DND-41 (cell line): ENCODE measurements at regions not wholly inside any gene's neighbourhood (a gene's known extent, or its start where the extent isn't known, plus 50 kb on each side); places are given as distances from the start of the nearest gene placed in this dataset.

Experiments
- ATAC-seq: fragments of 200-7000 bp; cut with Tn5 transposase; 3 replicates; pipeline ENCODE4 v1.9.1; 2021; ENCODE audit warnings: low read depth; ENCODE audit not compliant: insufficient read depth
- DNase-seq: peaks from one replicate; pipeline ENCODE4 v3.0.0-alpha.2; 2020
- H2AFZ ChIP-seq: 2 replicates; pipeline ENCODE4 v1.6.0; 2012; ENCODE audit warnings: low read depth, low read length
- H3K27ac ChIP-seq: 2 replicates; pipeline ENCODE4 v1.5.1; 2012; ENCODE audit warnings: low read length, inconsistent platforms
- H3K27me3 ChIP-seq: fragments of 200-600 bp; sonication (generic); 2 replicates; pipeline ENCODE4 v1.6.0; 2012; ENCODE audit warnings: low read length, mild to moderate bottlenecking, inconsistent platforms; ENCODE audit not compliant: insufficient read depth, poor library complexity
- H3K36me3 ChIP-seq: 2 replicates; pipeline ENCODE4 v1.5.1; 2012; ENCODE audit warnings: low read length, inconsistent platforms; ENCODE audit not compliant: insufficient read depth
- H3K4me1 ChIP-seq: 2 replicates; pipeline ENCODE4 v1.5.1; 2012; ENCODE audit warnings: mild to moderate bottlenecking, low read length; ENCODE audit not compliant: insufficient read depth
- H3K4me2 ChIP-seq: 2 replicates; pipeline ENCODE4 v1.6.0; 2012; ENCODE audit warnings: mild to moderate bottlenecking, moderate library complexity, low read length, inconsistent platforms; ENCODE audit not compliant: insufficient read depth
- H3K4me3 ChIP-seq, 2 experiments: fragments of 200-600 bp in 1 of 2; shearing (Covaris generic) in 1 of 2; 2 replicates each; pipeline ENCODE4 v1.5.1; 2012 to 2016; ENCODE audit warnings: inconsistent platforms in 2 of 2, low read length in 2 of 2, mild to moderate bottlenecking in 2 of 2, low read depth in 1 of 2, moderate library complexity in 1 of 2
- H3K79me2 ChIP-seq: 2 replicates; pipeline ENCODE4 v1.6.0; 2012; ENCODE audit warnings: low read length, inconsistent platforms; ENCODE audit not compliant: insufficient read depth
- H3K9ac ChIP-seq: 2 replicates; pipeline ENCODE4 v1.6.0; 2012; ENCODE audit warnings: low read depth, mild to moderate bottlenecking, inconsistent platforms, low read length, moderate library complexity
- H3K9me3 ChIP-seq: 2 replicates; pipeline ENCODE4 v1.5.1; 2012; ENCODE audit warnings: low read length, moderate library complexity, mild to moderate bottlenecking, inconsistent platforms; ENCODE audit not compliant: insufficient read depth, severe bottlenecking
- H4K20me1 ChIP-seq: 2 replicates; pipeline ENCODE4 v1.6.0; 2012; ENCODE audit warnings: low read length; ENCODE audit not compliant: insufficient read depth
- EZH2 ChIP-seq: IDR thresholded peaks from 3 replicates; pipeline ENCODE4 v1.6.1; 2012; ENCODE audit warnings: borderline replicate concordance, low read depth, mild to moderate bottlenecking, moderate library complexity, low read length, inconsistent platforms; ENCODE audit not compliant: severe bottlenecking
- TF ChIP-seq, protein P1 (sequence below): IDR thresholded peaks from 2 replicates; pipeline ENCODE4 v1.5.1; 2012; ENCODE audit warnings: borderline replicate concordance, low read length, moderate library complexity, mild to moderate bottlenecking; ENCODE audit not compliant: poor library complexity, severe bottlenecking; ENCODE audit errors: extremely low read depth

DNA sequence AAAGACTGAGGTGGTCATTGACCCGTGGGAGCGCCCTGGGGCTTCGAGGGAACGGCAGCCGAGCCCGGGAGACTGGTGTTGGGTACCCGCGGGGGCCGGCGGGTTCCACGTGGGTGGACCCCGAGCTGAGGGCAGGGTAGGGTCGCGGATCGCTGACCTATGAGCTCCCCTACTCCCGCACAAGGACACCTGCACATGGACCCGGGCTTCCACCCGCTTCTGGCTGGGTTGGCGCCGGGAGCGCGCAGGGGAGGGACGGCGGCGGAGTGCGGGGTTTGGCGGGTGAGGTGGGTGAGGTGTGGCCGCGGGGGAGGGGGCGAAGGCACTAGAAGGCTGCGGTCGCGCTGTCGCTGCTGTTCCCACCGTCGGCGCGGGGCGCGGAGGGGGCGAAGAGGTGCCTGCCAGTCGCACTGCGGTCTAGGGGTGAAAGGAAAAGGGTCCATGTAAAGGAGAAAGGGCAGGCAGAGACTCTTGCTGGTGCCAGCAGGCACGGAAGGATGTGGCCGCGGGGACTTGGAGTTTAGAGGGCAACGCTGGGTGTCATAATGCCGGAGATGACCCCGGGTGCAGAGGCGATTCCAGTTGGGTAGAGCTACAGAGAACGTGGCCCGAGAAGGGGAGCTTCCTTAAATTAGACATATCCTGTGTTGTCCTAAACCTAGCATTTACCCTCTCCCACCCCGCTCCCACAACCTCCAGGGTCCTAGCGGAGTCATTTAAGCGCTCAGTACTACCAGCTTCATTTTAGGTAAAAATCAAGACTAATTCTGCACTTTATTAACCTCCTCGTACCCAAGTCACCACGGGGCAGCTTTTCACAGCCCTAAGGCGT lies 245.9 kb upstream of the TOPAZ1 start:
- H3K4me2 ChIP-seq = no peak overlapping the region
- TF ChIP-seq, protein P1, sequence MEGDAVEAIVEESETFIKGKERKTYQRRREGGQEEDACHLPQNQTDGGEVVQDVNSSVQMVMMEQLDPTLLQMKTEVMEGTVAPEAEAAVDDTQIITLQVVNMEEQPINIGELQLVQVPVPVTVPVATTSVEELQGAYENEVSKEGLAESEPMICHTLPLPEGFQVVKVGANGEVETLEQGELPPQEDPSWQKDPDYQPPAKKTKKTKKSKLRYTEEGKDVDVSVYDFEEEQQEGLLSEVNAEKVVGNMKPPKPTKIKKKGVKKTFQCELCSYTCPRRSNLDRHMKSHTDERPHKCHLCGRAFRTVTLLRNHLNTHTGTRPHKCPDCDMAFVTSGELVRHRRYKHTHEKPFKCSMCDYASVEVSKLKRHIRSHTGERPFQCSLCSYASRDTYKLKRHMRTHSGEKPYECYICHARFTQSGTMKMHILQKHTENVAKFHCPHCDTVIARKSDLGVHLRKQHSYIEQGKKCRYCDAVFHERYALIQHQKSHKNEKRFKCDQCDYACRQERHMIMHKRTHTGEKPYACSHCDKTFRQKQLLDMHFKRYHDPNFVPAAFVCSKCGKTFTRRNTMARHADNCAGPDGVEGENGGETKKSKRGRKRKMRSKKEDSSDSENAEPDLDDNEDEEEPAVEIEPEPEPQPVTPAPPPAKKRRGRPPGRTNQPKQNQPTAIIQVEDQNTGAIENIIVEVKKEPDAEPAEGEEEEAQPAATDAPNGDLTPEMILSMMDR = no peak
- TF ChIP-seq EZH2 = no peak
- no peaks in the 10 kb centered on the region for H3K27me3 ChIP-seq
- H3K27ac ChIP-seq = no peak overlapping the region
- H3K36me3 ChIP-seq = no peaks in the 10 kb centered on the region
- H3K4me1 ChIP-seq = no peaks in the 10 kb centered on the region
- H3K9ac ChIP-seq = no peak overlapping the region
- H3K79me2 ChIP-seq = no peaks in the 10 kb centered on the region
- H3K9me3 ChIP-seq = no peaks in the 10 kb centered on the region
- DNase-seq (no peak), ATAC-seq (no peak)
- no peak overlapping the region for H2AFZ ChIP-seq
- no peaks in the 10 kb centered on the region for H4K20me1 ChIP-seq
- no peak overlapping the region for H3K4me3 ChIP-seq

DNA sequence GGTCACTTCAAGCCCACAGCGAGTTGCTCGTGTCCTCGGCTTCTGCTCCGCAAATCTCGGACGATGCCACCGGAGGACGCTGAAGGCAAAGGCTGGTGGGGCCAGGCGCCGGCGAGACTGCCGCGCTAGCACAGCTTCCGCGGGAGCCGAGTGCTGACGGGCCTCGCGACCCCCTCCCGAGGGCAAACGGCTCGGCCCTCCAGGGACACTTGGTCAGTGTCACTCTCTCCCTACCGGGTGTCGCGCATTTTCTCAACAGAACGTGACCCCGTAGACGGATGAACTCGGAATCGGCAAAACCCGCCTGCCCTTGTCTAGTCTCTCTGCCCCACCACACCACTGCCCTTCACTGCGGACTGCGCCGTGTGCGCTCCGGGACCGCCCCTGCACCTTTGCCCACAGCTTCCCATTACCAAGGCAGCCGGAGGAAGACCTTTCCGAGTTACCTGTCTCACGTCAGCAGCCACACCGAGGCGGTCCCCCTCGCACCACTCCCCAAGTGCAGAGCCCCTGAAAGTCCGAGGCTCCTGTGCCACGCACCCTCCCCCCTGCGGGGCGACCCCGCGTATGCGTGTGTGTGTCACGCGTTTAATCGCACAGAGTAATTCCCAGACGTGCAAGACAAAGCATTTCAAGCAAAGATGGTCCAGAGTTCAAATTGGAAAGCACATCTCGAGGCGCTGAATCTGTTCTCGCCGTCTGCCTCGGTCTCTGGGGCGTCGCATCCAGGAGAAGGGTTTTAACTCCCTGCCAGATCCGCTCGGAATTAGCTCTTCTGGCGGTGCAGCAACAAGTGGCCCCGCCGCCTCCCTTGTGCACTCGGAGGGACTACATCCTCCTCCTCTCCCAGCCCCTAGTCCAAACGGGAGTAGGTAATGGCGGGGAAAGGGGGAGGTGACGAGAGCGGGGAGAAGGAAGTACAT lies 245.0 kb upstream of the TOPAZ1 start:
- no peak for ATAC-seq

GRCh38 chr3:43997316-43997715 lies 244.4 kb upstream of the TOPAZ1 start:
- Histone ChIP-seq H3K9me3 (no peaks in the 10 kb centered on the region), H3K4me2 (no peak overlapping the region), H3K79me2 (no peaks in the 10 kb centered on the region), H3K27ac (no peak overlapping the region), H2AFZ (no peak overlapping the region), H3K4me1 (no peaks in the 10 kb centered on the region), H3K36me3 (no peaks in the 10 kb centered on the region), H3K4me3 (no peak overlapping the region), H3K9ac (no peak overlapping the region), H4K20me1 (no peaks in the 10 kb centered on the region), H3K27me3 (no peaks in the 10 kb centered on the region)
- DNase-seq (no peak), ATAC-seq (no peak)
- TF ChIP-seq, protein P1 = no peak
- TF ChIP-seq EZH2 = no peak

More for the DNA sequence above, 245.0 kb upstream of the TOPAZ1 start:
- no peak for TF ChIP-seq EZH2
- TF ChIP-seq, protein P1 = no peak
- H3K9me3 ChIP-seq = no peaks in the 10 kb centered on the region
- H4K20me1 ChIP-seq = no peaks in the 10 kb centered on the region
- no peak overlapping the region for H3K27ac ChIP-seq
- no peak overlapping the region for H3K4me3 ChIP-seq
- no peaks in the 10 kb centered on the region for H3K4me1 ChIP-seq
- DNase-seq = no peak
- H3K9ac ChIP-seq = no peak overlapping the region
- no peaks in the 10 kb centered on the region for H3K79me2 ChIP-seq
- no peaks in the 10 kb centered on the region for H3K36me3 ChIP-seq
- H3K4me2 ChIP-seq = no peak overlapping the region
- H3K27me3 ChIP-seq = no peaks in the 10 kb centered on the region
- H2AFZ ChIP-seq = no peak overlapping the region
